AG09309 (cell line): ENCODE measurements at regions not wholly inside any gene's neighbourhood (a gene's known extent, or its start where the extent isn't known, plus 50 kb on each side); places are given as distances from the start of the nearest gene placed in this dataset.
"Not testable (repeated sequence)": the region's sequence is repeated elsewhere in the genome, so short reads cannot be mapped to it uniquely, and the experiment has no call there.

Experiments used
- DNase-seq: peaks from one replicate; pipeline ENCODE4 v3.0.0-alpha.2; 2010; ENCODE audit warnings: low read depth
- H3K4me3 ChIP-seq: 2 replicates; pipeline ENCODE4 v1.5.1; 2011; ENCODE audit warnings: mild to moderate bottlenecking, low read depth, low read length, moderate library complexity; ENCODE audit not compliant: control insufficient read depth
- CTCF ChIP-seq: IDR thresholded peaks from 2 replicates; pipeline ENCODE4 v1.5.1; 2011; ENCODE audit warnings: mild to moderate bottlenecking, low read depth, low read length, inconsistent platforms; ENCODE audit not compliant: insufficient read depth, control insufficient read depth; ENCODE audit errors: missing control alignments

GRCh38 chr18:66916834-66917233, 312.9 kb upstream of the CDH19 start:
- no peak for TF ChIP-seq CTCF
- DNase-seq: no peak
- H3K4me3 ChIP-seq: no peak overlapping the region

GRCh38 chr18:66900837-66901236, 296.9 kb upstream of the CDH19 start:
- TF ChIP-seq CTCF: no peak
- DNase-seq: no peak
- no peak overlapping the region for H3K4me3 ChIP-seq

GRCh38 chr18:66895631-66896030, 291.7 kb upstream of the CDH19 start:
- no peak for TF ChIP-seq CTCF
- DNase-seq: no peak
- H3K4me3 ChIP-seq: no peak overlapping the region

GRCh38 chr18:66894851-66895250, 291.0 kb upstream of the CDH19 start:
- no peak overlapping the region for H3K4me3 ChIP-seq
- TF ChIP-seq CTCF: no peak
- DNase-seq: no peak

GRCh38 chr18:66892388-66892787, 288.5 kb upstream of the CDH19 start:
- H3K4me3 ChIP-seq, DNase-seq: not testable (repeated sequence)

GRCh38 chr18:66874812-66875474, 271.1 kb upstream of the CDH19 start:
- no peak overlapping the region for H3K4me3 ChIP-seq
- no peak for DNase-seq
- no peak for TF ChIP-seq CTCF

GRCh38 chr18:66874375-66874774, 270.5 kb upstream of the CDH19 start:
- no peak overlapping the region for H3K4me3 ChIP-seq
- no peak for DNase-seq
- TF ChIP-seq CTCF: no peak
